Keratinocyte (primary cell): ENCODE measurements at regions not wholly inside any gene's neighbourhood (a gene's known extent, or its start where the extent isn't known, plus 50 kb on each side); places are given as distances from the start of the nearest gene placed in this dataset.

Experiments used
- EZH2 ChIP-seq: IDR thresholded peaks from one replicate; pipeline ENCODE4 v1.6.1; 2012; ENCODE audit warnings: inconsistent platforms, mild to moderate bottlenecking, low read length, moderate library complexity
- TF ChIP-seq, protein P1 (sequence below), 3 experiments: IDR thresholded peaks in 1 of 3; conservative IDR thresholded peaks in 1 of 3; optimal IDR thresholded peaks in 1 of 3; 2 replicates in 2 of 3; 3 replicates in 1 of 3; pipeline versions ENCODE3 to v1.5.1; 2011; ENCODE audit warnings: low read length in 3 of 3, mild to moderate bottlenecking in 3 of 3, moderate library complexity in 2 of 3, control low read depth in 1 of 3, inconsistent platforms in 1 of 3; ENCODE audit not compliant: insufficient read depth in 2 of 3; ENCODE audit errors: extremely low read depth in 1 of 3

DNA sequence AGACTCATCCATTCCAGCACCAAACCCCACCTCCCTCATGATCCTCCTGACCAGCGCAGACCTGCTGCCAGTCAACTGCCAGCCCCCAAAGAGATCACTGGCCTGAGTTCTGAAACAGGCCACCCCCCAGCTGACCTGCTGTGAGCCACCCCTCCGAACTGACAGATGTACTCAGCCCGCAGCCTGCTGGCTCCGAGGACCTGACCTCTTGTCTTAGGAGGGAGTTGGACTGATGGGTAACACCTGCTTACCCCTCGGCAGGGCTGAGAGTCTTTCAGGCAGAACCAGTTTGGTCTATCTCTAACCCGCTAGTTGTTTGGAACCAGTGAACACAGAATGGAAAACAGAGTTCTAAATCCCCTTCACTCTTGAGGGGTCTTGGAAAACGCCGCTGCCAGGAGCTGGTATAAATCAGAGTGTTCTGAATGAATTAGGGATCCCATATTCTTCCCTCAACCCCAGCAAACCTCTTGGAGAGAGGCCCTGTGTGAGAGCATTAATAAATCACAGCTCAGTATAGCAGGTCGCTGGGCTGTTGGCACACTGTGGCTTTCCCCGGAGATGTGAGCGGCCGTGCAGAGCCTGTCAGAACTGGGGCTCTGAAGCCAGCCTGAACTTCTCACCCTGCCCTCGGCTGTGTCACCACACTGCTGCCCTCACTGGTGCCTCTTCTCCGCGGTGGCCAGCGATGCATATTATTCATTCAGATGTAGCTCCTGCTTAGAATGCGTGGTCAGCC is 165.1 kb upstream of the NCAM1 start:
- TF ChIP-seq, protein P1, sequence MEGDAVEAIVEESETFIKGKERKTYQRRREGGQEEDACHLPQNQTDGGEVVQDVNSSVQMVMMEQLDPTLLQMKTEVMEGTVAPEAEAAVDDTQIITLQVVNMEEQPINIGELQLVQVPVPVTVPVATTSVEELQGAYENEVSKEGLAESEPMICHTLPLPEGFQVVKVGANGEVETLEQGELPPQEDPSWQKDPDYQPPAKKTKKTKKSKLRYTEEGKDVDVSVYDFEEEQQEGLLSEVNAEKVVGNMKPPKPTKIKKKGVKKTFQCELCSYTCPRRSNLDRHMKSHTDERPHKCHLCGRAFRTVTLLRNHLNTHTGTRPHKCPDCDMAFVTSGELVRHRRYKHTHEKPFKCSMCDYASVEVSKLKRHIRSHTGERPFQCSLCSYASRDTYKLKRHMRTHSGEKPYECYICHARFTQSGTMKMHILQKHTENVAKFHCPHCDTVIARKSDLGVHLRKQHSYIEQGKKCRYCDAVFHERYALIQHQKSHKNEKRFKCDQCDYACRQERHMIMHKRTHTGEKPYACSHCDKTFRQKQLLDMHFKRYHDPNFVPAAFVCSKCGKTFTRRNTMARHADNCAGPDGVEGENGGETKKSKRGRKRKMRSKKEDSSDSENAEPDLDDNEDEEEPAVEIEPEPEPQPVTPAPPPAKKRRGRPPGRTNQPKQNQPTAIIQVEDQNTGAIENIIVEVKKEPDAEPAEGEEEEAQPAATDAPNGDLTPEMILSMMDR (optimal IDR thresholded peaks at IDR 0.05 in 1 of 3, IDR thresholded peaks at IDR 0.05 in 1 of 3, conservative IDR thresholded peaks at IDR 0.05 in 1 of 3; ENCODE audit: extremely low read depth in 1 of 3, insufficient read depth in 2 of 3, low read length in 3 of 3) = no peak
- no peak for TF ChIP-seq EZH2
